Adipose tissue (tissue), 3 donors: ENCODE measurements at regions not wholly inside any gene's neighbourhood (a gene's known extent, or its start where the extent isn't known, plus 50 kb on each side); places are given as distances from the start of the nearest gene placed in this dataset.
"Not testable (repeated sequence)": the region's sequence is repeated elsewhere in the genome, so short reads cannot be mapped to it uniquely, and the experiment has no call there.

Source experiments
- H3K27ac ChIP-seq: one replicate; pipeline ENCODE4 v1.5.1; 2013; ENCODE audit warnings: low read depth, low read length
- WGBS, 3 donors: extraction: QIAGEN DNeasy Blood & Tissue Kit; methylation state at CpG; one replicate each; pipeline ENCODE4 v1.1.7; 2013; 5-methylcytosine and 5-hydroxymethylcytosine counted together
- donor health status: healthy with polysubstance abuse.
- donor health status: Bipolar disorder and iron deficiency.
- donor health status: healthy.

DNA sequence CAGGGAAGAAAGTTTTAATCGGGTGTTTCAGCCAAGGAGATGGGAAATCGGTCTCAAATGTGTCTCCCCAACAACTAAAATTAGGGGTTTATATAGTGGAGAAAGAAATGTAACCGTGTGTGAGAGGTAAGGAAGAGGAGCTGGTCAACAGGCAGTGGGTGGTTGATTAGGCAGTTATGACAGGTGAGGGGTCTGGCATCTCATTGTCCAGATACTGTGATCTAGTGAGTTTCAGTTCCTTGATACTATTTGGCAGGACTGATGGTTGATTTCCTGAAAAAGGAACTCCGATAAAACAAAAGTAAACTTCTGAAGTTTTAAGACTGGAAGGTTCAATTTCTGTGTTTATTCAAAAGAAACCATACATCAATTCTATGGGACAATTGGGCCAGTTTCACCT is 197.9 kb downstream of the LPIN1 start:
- no peak overlapping the region for H3K27ac ChIP-seq
- 76 to 85% (median 80%) methylated on average over 4 of the region's 4 CpGs for WGBS, 3 donors

DNA sequence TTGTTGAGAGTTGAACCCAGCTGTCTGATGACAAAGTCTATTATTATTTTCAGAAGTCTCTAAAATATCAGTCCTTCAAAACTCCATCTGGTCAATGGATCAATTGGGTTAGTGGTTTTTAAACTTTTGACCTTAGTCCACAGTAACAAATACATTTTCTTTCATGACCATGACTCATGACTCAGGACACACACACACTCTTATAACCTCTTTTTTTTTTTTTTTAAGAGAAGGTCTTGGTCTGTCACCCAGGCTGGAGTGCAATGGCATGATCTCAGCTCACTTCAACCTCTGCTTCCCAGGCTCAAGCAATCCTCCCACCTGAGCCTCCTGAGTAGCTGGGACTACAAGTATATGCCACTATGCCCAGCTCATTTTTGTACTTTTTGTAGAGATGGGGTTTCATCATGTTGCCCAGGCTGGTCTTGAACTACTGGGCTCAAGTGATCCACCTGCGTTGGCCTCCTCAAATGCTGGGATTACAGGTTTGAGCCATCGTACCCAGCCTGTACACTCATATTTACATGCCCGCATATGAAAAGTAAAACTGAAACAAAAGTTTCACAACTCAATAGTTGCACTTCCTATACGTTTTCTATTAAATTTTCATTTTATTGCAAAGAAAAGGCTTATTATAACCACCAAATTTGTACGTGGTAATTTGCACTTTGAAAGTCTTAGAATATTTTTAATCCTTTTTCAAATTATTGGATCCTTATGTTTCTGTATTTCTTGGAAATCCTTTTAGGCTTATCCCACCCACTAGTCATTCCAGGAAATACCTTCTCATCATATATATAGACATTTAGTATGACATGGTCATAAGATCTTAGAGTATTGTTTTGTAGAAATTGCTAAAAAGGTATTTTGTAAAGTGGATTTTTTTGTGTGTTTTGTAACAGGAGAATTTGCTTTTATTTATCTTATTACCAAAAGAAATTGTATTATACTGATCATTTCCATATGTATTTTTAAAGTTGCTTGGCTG is 199.0 kb downstream of the LPIN1 start:
- WGBS, 3 donors: 39 to 58% (median 57%) methylated on average over 5 of the region's 5 CpGs
- no peak overlapping the region for H3K27ac ChIP-seq

DNA sequence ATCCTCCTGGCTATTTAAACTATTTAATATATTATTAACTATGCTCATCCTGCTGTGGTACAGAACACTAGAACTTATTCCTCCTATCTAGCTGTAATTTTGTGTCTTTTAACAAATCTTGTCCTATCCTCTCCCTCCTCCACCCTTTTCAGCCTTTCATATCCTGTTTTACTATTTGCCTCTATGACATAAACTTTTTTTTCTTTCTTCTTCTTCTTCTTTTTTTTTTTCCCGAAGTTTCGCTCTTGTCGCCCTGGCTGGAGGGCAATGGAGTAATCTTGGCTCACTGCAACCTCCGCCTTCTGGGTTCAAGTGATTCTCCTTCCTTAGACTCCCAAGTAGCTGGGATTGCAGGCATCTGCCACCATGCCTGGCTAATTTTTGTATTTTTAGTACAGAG is 201.5 kb downstream of the LPIN1 start:
- WGBS, 3 donors: 78 to 92% (median 89%) methylated on average over 4 of the region's 4 CpGs
- H3K27ac ChIP-seq: no peak overlapping the region

DNA sequence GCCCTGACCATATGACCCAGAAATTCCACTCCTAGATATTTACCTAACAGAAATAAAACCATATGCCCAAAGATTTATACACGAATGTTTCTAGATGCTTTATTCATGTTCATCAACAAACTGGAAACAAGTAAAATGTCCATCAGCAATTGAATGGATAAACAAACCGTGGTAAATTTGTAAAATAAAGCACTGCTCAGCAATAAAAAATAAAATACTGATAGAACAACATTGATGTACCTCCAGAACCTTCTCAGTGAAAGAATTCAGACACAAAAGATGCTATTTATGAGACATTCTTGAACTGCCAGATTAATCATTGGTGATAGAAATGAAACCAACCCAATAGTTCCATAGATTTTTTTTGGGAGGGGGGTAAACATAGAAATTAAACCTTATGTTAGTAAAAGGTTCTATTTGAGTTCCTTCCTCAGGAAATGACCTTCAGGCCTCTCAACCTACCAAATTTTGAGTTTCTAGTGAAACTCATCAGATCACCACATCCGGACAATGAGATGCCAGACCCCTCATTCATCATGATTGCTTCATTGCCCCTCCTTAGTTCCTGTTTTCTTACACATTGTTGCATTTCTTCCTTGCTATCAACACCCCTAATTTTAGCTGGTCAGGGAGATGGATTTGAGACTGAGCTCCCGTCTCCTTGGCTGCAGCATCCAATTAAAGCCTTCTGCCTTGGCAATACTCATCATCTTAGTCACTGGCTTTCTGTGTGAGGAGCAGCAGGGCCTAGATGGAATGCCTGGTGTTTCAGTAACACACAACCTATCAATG is 203.5 kb downstream of the LPIN1 start:
- no peak overlapping the region for H3K27ac ChIP-seq
- 64 to 72% (median 68%) methylated on average over 4 of the region's 4 CpGs for WGBS, 3 donors

DNA sequence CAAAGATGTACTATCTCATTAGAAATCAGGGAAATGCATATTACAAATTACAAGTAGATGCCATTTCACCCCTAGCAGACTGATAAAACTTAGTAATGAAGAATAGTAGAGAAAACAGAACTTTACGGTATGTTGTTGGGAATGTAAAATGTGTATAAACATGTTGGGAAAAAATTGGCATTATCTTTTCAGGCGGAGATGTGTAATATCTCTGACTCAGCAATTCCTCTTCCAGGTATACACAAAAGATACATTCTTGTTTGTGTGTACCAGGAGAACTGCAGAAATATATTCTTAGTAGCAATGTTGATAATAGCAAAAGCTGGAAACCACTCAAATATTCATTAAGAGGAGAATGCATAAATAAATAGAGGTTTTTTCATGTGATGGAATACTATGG is 204.5 kb downstream of the LPIN1 start:
- 83 to 87% (median 87%) methylated on average over 2 of the region's 2 CpGs for WGBS, 3 donors
- no peak overlapping the region for H3K27ac ChIP-seq

DNA sequence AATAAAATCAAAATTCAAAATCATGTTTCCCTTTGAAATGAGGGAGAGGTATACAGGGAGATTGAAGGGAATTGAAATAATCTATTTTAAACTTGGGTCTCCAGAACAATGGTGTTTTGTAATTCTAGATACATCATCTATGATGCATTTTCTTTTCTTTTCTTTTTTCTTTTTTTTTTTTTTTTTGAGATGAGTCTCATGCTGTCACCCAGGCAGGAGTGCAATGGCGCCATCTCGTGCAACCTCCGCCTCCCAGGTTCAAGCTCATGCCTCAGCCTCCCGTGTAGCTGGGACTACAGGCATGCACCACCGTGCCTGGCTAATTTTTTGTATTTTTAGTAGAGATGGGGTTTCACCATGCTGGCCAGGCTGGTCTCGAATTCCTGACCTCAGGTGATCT is 205.1 kb downstream of the LPIN1 start:
- H3K27ac ChIP-seq: not testable (repeated sequence)
- WGBS, 3 donors: 87 to 91% (median 87%) methylated on average over 6 of the region's 6 CpGs

DNA sequence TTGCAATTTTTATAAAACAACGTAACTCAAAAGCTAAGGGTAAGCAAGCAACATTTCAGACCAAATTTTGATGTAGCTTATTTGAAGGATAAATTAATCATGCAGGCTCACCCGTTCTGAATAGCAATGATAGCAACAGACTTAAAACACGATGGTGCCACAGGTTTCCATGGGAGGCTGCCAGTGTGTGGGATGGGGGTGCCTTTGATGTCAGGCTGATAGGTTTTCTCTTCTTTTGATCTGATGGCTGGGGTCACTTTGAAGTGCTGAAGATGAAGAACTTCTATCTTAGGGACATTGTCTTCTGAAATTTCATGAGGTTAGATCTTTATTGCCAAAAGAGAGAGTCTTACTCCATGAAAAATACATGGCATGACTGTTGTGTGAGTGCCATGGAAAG is 206.8 kb downstream of the LPIN1 start:
- whole genome bisulfite sequencing, 3 donors: 76 to 86% (median 85%) methylated on average over 3 of the region's 3 CpGs
- no peak overlapping the region for H3K27ac ChIP-seq

DNA sequence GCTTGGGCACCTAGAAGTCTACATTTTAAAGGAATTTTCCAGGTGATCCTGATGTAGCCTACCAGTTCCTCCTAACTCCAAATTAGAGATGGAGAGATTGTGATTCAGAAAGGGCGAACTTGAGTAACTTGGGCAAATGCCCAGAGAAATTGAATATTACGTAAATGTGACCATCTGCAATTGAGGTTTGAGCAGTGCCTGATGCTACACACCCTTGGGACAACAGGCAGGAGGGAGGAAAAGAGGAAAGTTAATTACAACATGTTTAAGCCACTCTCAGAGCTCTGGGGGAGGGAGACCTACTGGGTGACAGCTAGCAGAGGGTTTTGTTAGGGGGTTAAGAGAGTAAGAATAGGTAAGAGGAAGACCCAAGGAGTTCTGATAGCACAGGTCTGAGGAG is 208.9 kb downstream of the LPIN1 start:
- WGBS, 3 donors: 36 to 71% (median 39%) methylated on average over 2 of the region's 2 CpGs
- H3K27ac ChIP-seq: no peak overlapping the region

DNA sequence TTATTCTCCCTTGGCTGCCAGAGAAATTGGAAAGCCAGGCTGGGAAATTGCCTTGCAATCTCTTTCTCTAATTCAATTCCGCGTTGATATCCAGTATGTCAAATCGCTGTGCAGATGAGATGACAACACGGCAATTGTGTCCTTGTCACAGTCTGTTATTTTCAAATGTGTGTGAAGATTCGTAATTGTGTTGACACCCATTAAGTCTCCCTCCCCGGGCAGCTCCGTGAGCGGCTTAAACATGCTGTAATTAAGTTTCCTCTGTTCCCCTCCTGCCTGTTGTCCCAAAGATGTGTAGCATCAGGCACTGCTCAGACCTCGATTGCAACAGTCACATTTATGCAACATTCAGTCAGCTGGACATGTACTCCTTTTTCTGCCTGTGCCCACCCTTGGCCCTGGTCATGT is 209.5 kb downstream of the LPIN1 start:
- no peak overlapping the region for H3K27ac ChIP-seq
- 68 to 70% (median 68%) methylated on average over 9 of the region's 9 CpGs for WGBS, 3 donors

DNA sequence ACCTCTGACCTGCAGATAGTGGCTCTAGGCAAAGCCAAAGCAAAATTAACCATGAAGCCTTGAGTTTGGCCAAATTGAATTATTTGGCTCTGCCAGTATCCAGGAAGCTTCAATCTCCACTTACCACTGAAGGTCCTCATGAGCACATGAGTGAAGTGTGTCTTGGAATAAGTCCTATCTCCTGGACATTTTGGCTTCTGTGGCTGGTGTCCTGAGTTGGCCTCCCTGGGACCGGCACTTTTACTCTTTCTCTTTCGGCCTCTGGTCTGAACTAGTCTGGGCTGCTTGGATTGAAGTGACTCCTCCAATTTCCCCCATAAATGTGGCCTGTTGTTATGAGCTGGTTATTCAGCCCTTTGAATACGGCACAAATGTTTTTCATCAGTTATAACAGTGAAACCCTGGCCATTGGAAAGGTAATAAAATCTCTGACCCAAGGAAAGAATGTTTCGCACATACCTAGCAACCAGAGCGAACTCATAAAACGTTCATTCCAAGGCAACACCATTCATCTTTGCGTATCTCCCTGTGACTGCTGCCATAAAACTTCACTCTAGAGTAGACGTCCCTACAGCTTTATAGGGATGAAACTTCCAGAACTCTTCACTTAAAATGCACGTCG is 216.4 kb downstream of the LPIN1 start:
- 84 to 93% (median 87%) methylated on average over 10 of the region's 10 CpGs for WGBS, 3 donors
- H3K27ac ChIP-seq: no peak overlapping the region

DNA sequence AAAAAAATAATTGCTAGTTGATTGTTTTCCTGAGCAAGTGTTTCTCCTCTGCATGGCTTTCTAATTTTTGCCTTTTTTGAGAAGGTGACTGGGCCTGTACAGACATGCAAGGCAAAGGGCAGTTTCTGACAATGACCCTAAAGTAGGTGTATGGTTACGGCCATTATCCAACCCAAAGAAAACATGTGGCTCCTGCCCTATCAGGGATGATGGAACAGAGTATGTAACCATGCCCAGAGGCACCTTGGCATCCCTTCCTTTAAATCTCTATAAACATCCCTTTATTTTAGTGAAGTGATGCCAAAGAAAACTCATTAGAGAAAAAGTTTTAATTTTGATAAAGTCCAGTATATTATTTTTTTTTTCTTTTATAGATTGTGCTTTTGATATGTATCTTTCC is 217.5 kb downstream of the LPIN1 start:
- no peak overlapping the region for H3K27ac ChIP-seq
- WGBS, 3 donors: 93 to 97% (median 96%) methylated on average over 1 of the region's 1 CpG

DNA sequence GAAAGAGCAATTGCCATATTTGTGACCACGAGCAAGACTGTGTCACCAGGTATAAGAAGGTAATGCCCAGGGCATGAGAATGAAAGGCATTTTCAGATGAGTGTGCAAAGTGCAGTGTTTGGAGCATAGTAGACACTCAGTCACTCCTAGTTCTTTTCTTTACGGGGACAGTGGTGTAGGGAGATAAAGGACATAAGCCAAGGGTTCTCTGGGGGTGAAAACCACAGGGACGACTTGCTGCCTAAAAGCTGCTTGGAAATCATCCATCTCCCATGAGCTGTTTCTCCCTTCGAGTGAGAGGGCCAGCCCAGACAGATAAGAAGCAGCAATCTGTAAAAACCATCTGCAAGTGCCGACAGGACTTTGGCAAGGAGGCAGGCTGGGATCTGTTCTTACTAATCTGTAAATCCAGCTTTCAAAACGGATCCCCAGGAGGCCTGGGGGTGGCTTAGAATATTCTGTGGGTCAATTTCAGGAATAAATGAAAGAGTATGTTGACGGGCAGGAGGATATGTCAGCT is 221.6 kb downstream of the LPIN1 start:
- no peak overlapping the region for H3K27ac ChIP-seq
- 23 to 29% (median 24%) methylated on average over 7 of the region's 7 CpGs for WGBS, 3 donors

DNA sequence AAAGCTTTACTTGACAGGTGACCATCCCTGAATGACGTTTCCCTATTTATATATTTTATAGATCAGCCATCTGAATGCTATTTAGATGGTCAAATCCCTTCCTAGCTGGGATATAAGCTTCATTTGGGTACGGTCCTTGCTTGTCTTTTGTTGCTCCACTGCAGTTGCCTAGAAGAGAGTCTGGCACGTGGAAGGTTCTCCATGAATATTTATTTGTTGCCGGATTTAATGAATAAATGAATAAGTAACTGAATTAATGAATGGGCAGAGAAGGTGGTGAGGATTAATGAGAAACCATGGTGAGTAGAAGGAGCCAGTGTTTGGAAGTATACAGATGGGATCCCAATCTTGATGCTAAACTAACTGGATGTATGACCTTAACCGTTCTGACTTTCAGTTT is 222.1 kb downstream of the LPIN1 start:
- WGBS, 3 donors: 78 to 82% (median 82%) methylated on average over 5 of the region's 5 CpGs
- no peak overlapping the region for H3K27ac ChIP-seq

DNA sequence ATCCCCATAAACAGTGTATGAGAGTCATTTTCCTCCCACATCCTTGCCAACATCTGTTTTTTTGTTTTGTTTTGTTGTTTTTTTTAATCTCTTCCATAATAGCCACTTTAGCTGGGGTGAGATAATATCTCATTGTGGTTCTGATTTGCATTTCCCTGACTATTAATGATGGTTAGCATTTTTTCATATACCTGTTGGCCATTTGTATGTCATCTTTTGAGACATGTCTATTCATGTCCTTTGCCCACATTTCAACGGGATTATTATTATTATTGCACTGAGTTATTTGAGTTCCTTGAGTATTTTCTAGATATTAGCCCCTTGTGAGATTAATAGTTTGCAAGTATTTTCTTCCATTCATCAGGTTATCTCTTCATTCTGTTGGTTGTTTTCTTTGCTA is 223.3 kb downstream of the LPIN1 start:
- no peak overlapping the region for H3K27ac ChIP-seq
- WGBS, 3 donors: 84 to 93% (median 90%) methylated on average over 1 of the region's 1 CpG

DNA sequence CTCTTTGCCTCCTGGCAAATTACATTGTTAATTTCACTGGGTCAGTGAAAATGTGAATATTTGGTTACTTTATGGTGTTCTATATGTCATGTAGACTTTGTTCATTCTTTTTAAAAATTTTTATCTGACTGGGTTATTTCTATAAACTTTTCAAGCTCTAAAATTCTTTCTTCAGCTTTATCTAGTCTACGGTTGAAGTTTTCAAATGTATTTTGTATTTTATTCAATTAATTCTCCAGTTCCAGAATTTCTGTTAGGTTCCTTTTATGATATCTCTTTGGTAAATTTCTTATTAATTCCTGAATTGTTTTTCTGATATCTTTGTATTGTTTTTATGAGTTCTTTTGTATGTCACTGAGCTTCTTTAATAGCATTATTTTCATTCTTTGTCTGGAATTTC is 228.1 kb downstream of the LPIN1 start:
- WGBS, 3 donors: 57 to 100% (median 98%) methylated on average over 1 of the region's 1 CpG
- H3K27ac ChIP-seq: no peak overlapping the region

DNA sequence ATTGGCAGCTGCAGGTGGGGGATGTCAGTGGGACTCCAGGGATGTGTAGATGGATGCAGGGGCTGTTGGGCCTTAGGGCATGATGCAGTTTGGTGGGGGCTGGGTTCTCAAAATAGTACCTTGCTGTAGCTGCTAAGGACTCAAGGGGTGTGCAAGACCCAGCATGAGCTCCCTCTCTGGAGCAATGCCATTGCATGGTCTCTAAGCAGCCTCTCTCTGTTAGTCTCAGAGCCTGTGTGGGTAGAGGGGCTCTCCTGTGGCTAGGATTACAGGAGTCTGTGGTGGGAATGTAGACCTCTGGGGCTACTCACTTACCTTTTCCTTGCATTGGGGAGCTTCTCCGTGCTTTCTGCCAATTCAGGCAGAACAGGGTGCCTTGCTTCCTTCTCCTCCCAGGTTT is 228.9 kb downstream of the LPIN1 start:
- no peak overlapping the region for H3K27ac ChIP-seq
- WGBS, 3 donors: 81 to 86% (median 86%) methylated on average over 1 of the region's 1 CpG

DNA sequence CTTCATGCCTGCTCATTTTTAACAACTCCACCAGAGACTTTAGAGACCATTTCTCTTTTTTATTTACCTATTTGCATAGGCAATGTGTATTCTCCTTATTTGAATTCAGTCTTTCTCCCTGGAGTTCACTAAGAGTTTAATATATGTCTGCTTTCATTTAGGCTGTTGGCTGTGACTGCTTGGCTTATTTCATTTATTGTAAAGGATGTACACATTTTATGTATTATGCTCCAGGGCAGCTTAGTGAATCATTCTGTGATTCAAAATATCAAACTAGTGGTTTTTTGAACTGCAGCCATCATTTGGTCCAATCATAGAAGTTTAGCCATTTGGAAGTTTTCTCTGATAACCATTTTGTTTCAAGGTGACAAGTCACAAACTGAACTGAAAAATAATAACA is 229.6 kb downstream of the LPIN1 start:
- no peak overlapping the region for H3K27ac ChIP-seq

DNA sequence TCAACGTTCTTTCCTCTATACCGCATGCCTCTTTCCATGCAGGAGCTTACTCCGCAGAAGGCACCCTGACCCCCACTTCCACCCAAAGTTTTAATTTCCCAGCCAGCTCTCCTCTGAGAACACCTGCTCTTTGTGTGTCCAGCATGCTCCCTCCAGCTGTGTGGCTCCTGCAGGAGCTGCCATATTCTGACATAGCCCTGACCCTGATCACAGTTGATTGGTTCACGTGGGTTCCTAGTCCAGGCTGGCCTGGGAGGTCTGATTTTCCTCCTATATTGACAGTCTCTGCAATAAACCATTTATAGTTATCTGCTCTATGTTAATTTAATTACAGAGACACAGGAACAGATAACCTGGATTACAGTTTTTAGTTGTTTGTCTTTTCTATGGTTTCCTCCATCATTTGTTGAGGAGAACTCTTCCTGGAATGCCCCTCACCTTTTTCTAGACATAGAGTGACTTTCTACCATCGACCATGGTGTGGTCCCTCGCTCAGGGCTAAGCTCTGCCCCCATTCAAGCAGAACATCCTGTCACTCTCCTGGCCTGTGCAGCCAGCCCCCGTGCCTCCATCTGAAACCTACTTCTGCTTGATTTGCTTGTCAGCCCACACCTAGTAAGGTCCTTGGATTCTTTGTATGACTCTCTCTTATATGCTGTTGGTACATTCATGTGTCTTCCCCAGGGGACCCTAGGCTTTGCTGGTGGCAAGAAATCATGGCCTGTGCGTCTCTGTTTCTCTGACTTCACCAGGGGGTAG is 231.5 kb downstream of the LPIN1 start:
- WGBS, 3 donors: 81 to 94% (median 91%) methylated on average over 8 of the region's 8 CpGs

More for the DNA sequence above, 231.5 kb downstream of the LPIN1 start:
- H3K27ac ChIP-seq: no peak overlapping the region
